A673 (cell line): ENCODE measurements at regions not wholly inside any gene's neighbourhood (a gene's known extent, or its start where the extent isn't known, plus 50 kb on each side); places are given as distances from the start of the nearest gene placed in this dataset.
A peak's percentile ranks its signal among the peaks of the same experiment; 100 is the strongest.

Experiments
- CTCF ChIP-seq: fragments of 300-800, 200-600 bp; sonication (generic); conservative IDR thresholded peaks from 2 replicates; pipeline ENCODE4 v1.5.1; 2017; ENCODE audit warnings: low read depth, mild to moderate bottlenecking, antibody characterized with exemption, low read length, moderate library complexity, mixed read lengths
- EZH2 ChIP-seq: fragments of 200-600 bp; sonication (generic); IDR thresholded peaks from 2 replicates; pipeline ENCODE4 v1.6.1; 2017; ENCODE audit warnings: borderline replicate concordance, low read depth, mild to moderate bottlenecking, mixed read lengths, antibody characterized with exemption, low read length; ENCODE audit not compliant: poor library complexity, severe bottlenecking

- TF ChIP-seq CTCF (peak; percentile 59), EZH2 (no peak)
These were observed 603.8 kb downstream of the CDH8 start for GRCh38 chr16:61432421-61432820.
